H1 (cell line): ENCODE measurements at regions not wholly inside any gene's neighbourhood (a gene's known extent, or its start where the extent isn't known, plus 50 kb on each side); places are given as distances from the start of the nearest gene placed in this dataset.

Experiments
- CTCF ChIA-PET: fragments of 300-600 bp; sonication (Branson Sonifier 250); formaldehyde crosslinking; loops from one replicate; lab custom pipeline; 2021; ENCODE audit not compliant: partially characterized antibody; lab: Charles Lee
- POLR2A ChIA-PET: fragments of 300-600 bp; sonication (Branson Sonifier 250); formaldehyde crosslinking; loops from one replicate; lab custom pipeline; 2021; ENCODE audit warnings: inconsistent platforms; ENCODE audit not compliant: partially characterized antibody; lab: Charles Lee
- DNase-seq, 2 experiments: peaks; one replicate each; pipeline versions ENCODE4 v3.0.0 to v3.0.0-alpha.2; 2010 to 2022; ENCODE audit warnings: low spot score in 2 of 2, low read depth in 1 of 2, mixed read lengths in 1 of 2
- FAIRE-seq: peaks from 2 replicates; lab custom pipeline; 2011; peaks lifted over from hg19 to GRCh38; lab: Jason Lieb, UNC
- H2AFZ ChIP-seq: 2 replicates; pipeline ENCODE4 v1.8.1; 2012; ENCODE audit warnings: low read length, inconsistent platforms
- H2AK5ac ChIP-seq: 2 replicates; pipeline ENCODE4 v1.6.1; 2013; ENCODE audit warnings: low read depth, low read length
- H2BK120ac ChIP-seq: replicated peaks from 2 replicates; pipeline ENCODE3; 2013; ENCODE audit warnings: low read depth, low read length, inconsistent platforms
- H2BK12ac ChIP-seq: 2 replicates; pipeline ENCODE4 v1.6.1; 2013; ENCODE audit warnings: low read depth, low read length
- H2BK15ac ChIP-seq: 2 replicates; pipeline ENCODE4 v1.6.1; 2013; ENCODE audit warnings: low read length
- H2BK20ac ChIP-seq: 2 replicates; pipeline ENCODE4 v1.6.1; 2013; ENCODE audit warnings: low read length
- H2BK5ac ChIP-seq: 2 replicates; pipeline ENCODE4 v1.6.1; 2013; ENCODE audit warnings: low read depth, low read length
- H3K14ac ChIP-seq: 2 replicates; pipeline ENCODE4 v1.6.1; 2013; ENCODE audit warnings: inconsistent platforms; ENCODE audit not compliant: insufficient read length
- H3K18ac ChIP-seq: 2 replicates; pipeline ENCODE4 v1.6.1; 2013; ENCODE audit warnings: low read length; ENCODE audit errors: extremely low read depth
- H3K23ac ChIP-seq: 2 replicates; pipeline ENCODE4 v1.6.1; 2013; ENCODE audit warnings: inconsistent platforms; ENCODE audit not compliant: insufficient read length
- H3K23me2 ChIP-seq: 2 replicates; pipeline ENCODE4 v1.6.1; 2013; ENCODE audit warnings: low read depth, low read length
- H3K27ac ChIP-seq: 2 replicates; pipeline ENCODE4 v1.6.1; 2011; ENCODE audit warnings: low read depth, low read length, inconsistent platforms
- H3K27me3 ChIP-seq, 4 experiments: replicated peaks in 1 of 4; 1 replicate in 1 of 4; 2 replicates in 3 of 4; pipeline versions ENCODE4 v1.6.1 to v1.8.1; 2011 to 2013; ENCODE audit warnings: low read length in 3 of 4, mild to moderate bottlenecking in 3 of 4, inconsistent platforms in 2 of 4, mixed read lengths in 2 of 4, moderate library complexity in 1 of 4; ENCODE audit not compliant: control insufficient read depth in 3 of 4, insufficient read depth in 3 of 4; ENCODE audit errors: extremely low read depth in 1 of 4
- H3K36me3 ChIP-seq, 4 experiments: 2 replicates each; pipeline versions ENCODE4 v1.6.1 to v1.8.1; 2011 to 2013; ENCODE audit warnings: mild to moderate bottlenecking in 4 of 4, low read length in 3 of 4, moderate library complexity in 2 of 4, control low read depth in 1 of 4, inconsistent platforms in 1 of 4; ENCODE audit not compliant: insufficient read depth in 4 of 4, control insufficient read depth in 2 of 4
- H3K4ac ChIP-seq: replicated peaks from 2 replicates; pipeline ENCODE3; 2013; ENCODE audit warnings: low read length, low read depth, mixed read lengths, inconsistent platforms; ENCODE audit not compliant: insufficient read length
- H3K4me1 ChIP-seq, 4 experiments: replicated peaks in 1 of 4; 1 replicate in 1 of 4; 2 replicates in 3 of 4; pipeline versions ENCODE4 v1.6.1 to v1.8.1; 2011 to 2013; ENCODE audit warnings: low read length in 3 of 4, inconsistent platforms in 2 of 4, mixed read lengths in 1 of 4; ENCODE audit not compliant: insufficient read depth in 4 of 4, control insufficient read depth in 3 of 4
- H3K4me2 ChIP-seq, 2 experiments: 2 replicates each; pipeline versions ENCODE4 v1.6.1 to v1.8.1; 2011 to 2013; ENCODE audit warnings: low read depth in 2 of 2, low read length in 2 of 2, control low read depth in 1 of 2, inconsistent platforms in 1 of 2, mild to moderate bottlenecking in 1 of 2; ENCODE audit not compliant: insufficient read depth in 1 of 2
- H3K4me3 ChIP-seq, 4 experiments: fragments of 200-600, 300-600 bp in 1 of 4; sonication (generic), shearing (Covaris generic), sonication (Bioruptor Twin) in 1 of 4; 2 replicates each; pipeline versions ENCODE4 v1.5.1 to v1.8.1; 2011 to 2016; ENCODE audit warnings: low read length in 4 of 4, low read depth in 3 of 4, control low read depth in 2 of 4, inconsistent platforms in 2 of 4, mild to moderate bottlenecking in 2 of 4, mixed read lengths in 1 of 4, moderate library complexity in 1 of 4; ENCODE audit not compliant: insufficient read depth in 2 of 4; ENCODE audit errors: extremely low read depth in 1 of 4
- H3K56ac ChIP-seq: replicated peaks from 2 replicates; pipeline ENCODE3; 2013; ENCODE audit warnings: low read depth, mild to moderate bottlenecking, mixed read lengths, low read length, inconsistent platforms; ENCODE audit not compliant: insufficient read length
- H3K79me1 ChIP-seq: 2 replicates; pipeline ENCODE4 v1.6.1; 2013; ENCODE audit warnings: low read depth, low read length, control low read depth
- H3K79me2 ChIP-seq, 2 experiments: 2 replicates each; pipeline versions ENCODE4 v1.6.1 to v1.8.1; 2012 to 2013; ENCODE audit warnings: low read length in 2 of 2, mild to moderate bottlenecking in 2 of 2, inconsistent platforms in 1 of 2; ENCODE audit not compliant: insufficient read depth in 2 of 2, control insufficient read depth in 1 of 2
- H3K9ac ChIP-seq, 4 experiments: replicated peaks in 1 of 4; 1 replicate in 1 of 4; 2 replicates in 3 of 4; pipeline versions ENCODE4 v1.6.1 to v1.8.1; 2011 to 2013; ENCODE audit warnings: low read depth in 3 of 4, low read length in 3 of 4, control low read depth in 2 of 4, mild to moderate bottlenecking in 2 of 4, moderate library complexity in 2 of 4, inconsistent platforms in 1 of 4; ENCODE audit errors: extremely low read depth in 1 of 4
- H3K9me3 ChIP-seq, 2 experiments: 2 replicates each; pipeline versions ENCODE4 v1.6.1 to v1.8.1; 2012 to 2013; ENCODE audit warnings: mild to moderate bottlenecking in 2 of 2, moderate library complexity in 2 of 2, control low read depth in 1 of 2, inconsistent platforms in 1 of 2, low read depth in 1 of 2, low read length in 1 of 2, mixed read lengths in 1 of 2; ENCODE audit not compliant: insufficient read depth in 2 of 2
- H4K20me1 ChIP-seq, 2 experiments: replicated peaks in 1 of 2; 2 replicates each; pipeline versions ENCODE3 to v1.8.1; 2011 to 2013; ENCODE audit warnings: inconsistent platforms in 2 of 2, low read length in 2 of 2, mild to moderate bottlenecking in 1 of 2; ENCODE audit not compliant: insufficient read depth in 2 of 2, control insufficient read depth in 1 of 2
- H4K5ac ChIP-seq: 2 replicates; pipeline ENCODE4 v1.6.1; 2013; ENCODE audit warnings: low read length, low read depth, mixed read lengths, inconsistent platforms; ENCODE audit not compliant: insufficient read length
- H4K8ac ChIP-seq: 2 replicates; pipeline ENCODE4 v1.8.0; 2013; ENCODE audit warnings: mild to moderate bottlenecking, moderate library complexity, low read length, inconsistent platforms; ENCODE audit not compliant: insufficient read depth; ENCODE audit errors: extremely low read depth
- H4K91ac ChIP-seq: replicated peaks from 2 replicates; pipeline ENCODE3; 2013; ENCODE audit warnings: low read length, mixed read lengths, inconsistent platforms; ENCODE audit not compliant: insufficient read length
- CBX5 ChIP-seq: fragments of 300-800, 300-1000 bp; sonication (generic); IDR thresholded peaks from 2 replicates; pipeline ENCODE4 v1.7.1; 2016; ENCODE audit warnings: antibody characterized with exemption, low read length, low read depth
- CEBPB ChIP-seq: IDR thresholded peaks from 2 replicates; pipeline ENCODE4 v1.6.1; 2012; ENCODE audit warnings: low read depth, low read length
- CHD2 ChIP-seq: IDR thresholded peaks from 2 replicates; pipeline ENCODE4 v1.6.1; 2012; ENCODE audit warnings: low read length, improper control_type of control experiment
- E2F6 ChIP-seq: IDR thresholded peaks from 2 replicates; pipeline ENCODE4 v1.6.1; 2012; ENCODE audit warnings: inconsistent platforms
- JUN ChIP-seq: IDR thresholded peaks from 2 replicates; pipeline ENCODE4 v1.6.1; 2011; ENCODE audit warnings: low read depth, mild to moderate bottlenecking, improper control_type of control experiment, low read length
- KDM5A ChIP-seq: fragments of 200-600 bp; IDR thresholded peaks from 2 replicates; pipeline ENCODE4 v1.7.1; 2012; ENCODE audit warnings: mild to moderate bottlenecking, low read length, inconsistent platforms, mixed read lengths
- TAF1 ChIP-seq: IDR thresholded peaks from 2 replicates; pipeline ENCODE4 v1.6.1; 2011; ENCODE audit warnings: mild to moderate bottlenecking, low read depth, low read length
- WGBS, 2 experiments: shearing (Covaris generic) in 1 of 2; methylation state at CpG; one replicate each; pipeline versions ENCODE4 v1.1.6 to v1.1.7; 2013 to 2015; ENCODE audit warnings: low lambda C conversion rate in 2 of 2, mixed read lengths in 2 of 2, inconsistent platforms in 1 of 2, low coverage in 1 of 2, missing lambda C conversion rate in 1 of 2; ENCODE audit not compliant: insufficient replicate concordance in 2 of 2, insufficient coverage in 1 of 2, insufficient read length in 1 of 2; ENCODE audit errors: extremely low coverage in 1 of 2, missing lambda C conversion rate in 1 of 2; 5-methylcytosine and 5-hydroxymethylcytosine counted together

DNA sequence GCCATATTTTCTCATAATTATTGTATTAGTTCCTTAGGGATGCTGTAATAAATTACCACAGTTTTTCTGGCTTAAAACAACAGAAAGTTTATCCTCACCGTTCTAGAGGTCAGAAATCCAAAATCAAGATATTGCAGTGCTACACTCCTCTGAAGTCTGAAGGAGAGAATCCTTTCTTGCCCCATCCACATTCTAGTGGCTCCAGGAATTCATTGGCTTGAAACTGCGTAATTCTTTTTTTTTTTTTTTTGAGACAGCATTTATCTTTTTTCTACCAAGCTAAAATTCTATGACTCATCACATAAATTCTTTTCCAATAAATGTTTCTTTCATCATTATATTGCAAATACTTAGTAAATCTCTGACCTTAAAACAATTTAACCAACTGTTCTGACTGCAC, 451.0 kb upstream of the RGS18 start:
- Histone ChIP-seq H3K4me2 (no peak overlapping the region), H3K23me2 (no peaks in the 10 kb centered on the region), H3K36me3 (no peaks in the 10 kb centered on the region), H3K79me2 (no peaks in the 10 kb centered on the region), H2BK5ac (no peak overlapping the region), H3K56ac (no peak overlapping the region), H2AFZ (no peak overlapping the region), H3K4ac (no peak overlapping the region), H2BK20ac (no peak overlapping the region), H4K20me1 (no peaks in the 10 kb centered on the region), H3K27ac (no peak overlapping the region), H4K91ac (no peak overlapping the region)
- 96% methylated on average over 2 of the region's 2 CpGs; no CpG with 5 or more reads in 1 of the 2 experiments for WGBS, 2 experiments
- no peak for FAIRE-seq
- POLR2A ChIA-PET: no interaction called here
- DNase-seq: no peak
- TF ChIP-seq TAF1: no peak
- no peak for TF ChIP-seq JUN
- TF ChIP-seq CBX5: no peak
- TF ChIP-seq E2F6: no peak
- TF ChIP-seq KDM5A: no peak
- TF ChIP-seq CEBPB: no peak
- no peak for TF ChIP-seq CHD2
- TF ChIP-seq, all 59 proteins: peak for 0
- CTCF ChIA-PET: no interaction called here
- H2BK15ac ChIP-seq: no peak overlapping the region
- H3K9ac ChIP-seq: no peak overlapping the region
- no peak overlapping the region for H2AK5ac ChIP-seq
- no peak overlapping the region for H3K14ac ChIP-seq
- no peak overlapping the region for H3K23ac ChIP-seq
- no peak overlapping the region for H2BK120ac ChIP-seq
- H2BK12ac ChIP-seq: no peak overlapping the region
- no peaks in the 10 kb centered on the region for H3K9me3 ChIP-seq
- H4K8ac ChIP-seq: no peak overlapping the region
- no peak overlapping the region for H4K5ac ChIP-seq
- no peaks in the 10 kb centered on the region for H3K27me3 ChIP-seq
- H3K4me3 ChIP-seq: no peak overlapping the region
- no peaks in the 10 kb centered on the region for H3K79me1 ChIP-seq
- no peaks in the 10 kb centered on the region for H3K4me1 ChIP-seq
- no peak overlapping the region for H3K18ac ChIP-seq
